ENCODE measurements at regions not wholly inside any gene's neighbourhood (a gene's known extent, or its start where the extent isn't known, plus 50 kb on each side); places are given as distances from the start of the nearest gene placed in this dataset.
"Not testable (repeated sequence)": the region's sequence is repeated elsewhere in the genome, so short reads cannot be mapped to it uniquely, and the experiment has no call there.

- no peak for FAIRE-seq
Observed at GRCh38 chr6:98041056-98041455, 758.0 kb upstream of the MMS22L start.

- no peak for FAIRE-seq
Observed at GRCh38 chr6:98041921-98042320, 758.9 kb upstream of the MMS22L start.

- FAIRE-seq, result no peak
Observed at GRCh38 chr6:98044151-98044561, 761.1 kb upstream of the MMS22L start.

- no peak for FAIRE-seq
Observed at GRCh38 chr6:98044791-98045470, 761.9 kb upstream of the MMS22L start.

GRCh38 chr6:98047164-98047563, 764.1 kb upstream of the MMS22L start:
- FAIRE-seq, result no peak

- FAIRE-seq, result no peak
Observed at GRCh38 chr6:98047871-98048270, 764.9 kb upstream of the MMS22L start.

GRCh38 chr6:98054453-98054852, 771.4 kb upstream of the MMS22L start:
- no peak for FAIRE-seq

- FAIRE-seq, result no peak
Observed at GRCh38 chr6:98056955-98057354, 773.9 kb upstream of the MMS22L start.

- no peak for FAIRE-seq
Observed at GRCh38 chr6:98067375-98067774, 767.0 kb upstream of the POU3F2 start.

- not testable (repeated sequence) for FAIRE-seq
Observed at GRCh38 chr6:98088537-98088936, 745.8 kb upstream of the POU3F2 start.

- no peak for FAIRE-seq
Observed at GRCh38 chr6:98092331-98092730, 742.0 kb upstream of the POU3F2 start.

- no peak for FAIRE-seq
Observed at GRCh38 chr6:98094696-98095095, 739.7 kb upstream of the POU3F2 start.

- no peak for FAIRE-seq
Observed at GRCh38 chr6:98107801-98108200, 726.6 kb upstream of the POU3F2 start.

- FAIRE-seq, result no peak
Observed at GRCh38 chr6:98116455-98116854, 717.9 kb upstream of the POU3F2 start.

- no peak for FAIRE-seq
Observed at GRCh38 chr6:98117068-98117467, 717.3 kb upstream of the POU3F2 start.

GRCh38 chr6:98118397-98119045, 715.9 kb upstream of the POU3F2 start:
- FAIRE-seq, result no peak

- no peak for FAIRE-seq
Observed at GRCh38 chr6:98124171-98124570, 710.2 kb upstream of the POU3F2 start.

- no peak for FAIRE-seq
Observed at GRCh38 chr6:98131290-98131990, 702.9 kb upstream of the POU3F2 start.

GRCh38 chr6:98136333-98136732, 698.0 kb upstream of the POU3F2 start:
- no peak for FAIRE-seq

- FAIRE-seq, result no peak
Observed at GRCh38 chr6:98137391-98137790, 697.0 kb upstream of the POU3F2 start.

GRCh38 chr6:98142839-98143238, 691.5 kb upstream of the POU3F2 start:
- FAIRE-seq, result no peak

GRCh38 chr6:98146656-98147055, 687.7 kb upstream of the POU3F2 start:
- FAIRE-seq, result no peak

GRCh38 chr6:98156580-98156979, 677.8 kb upstream of the POU3F2 start:
- no peak for FAIRE-seq

- no peak for FAIRE-seq
Observed at GRCh38 chr6:98179606-98180005, 654.8 kb upstream of the POU3F2 start.

All from endometrium (tissue), 2 donors.